ENCODE measurements at regions not wholly inside any gene's neighbourhood (a gene's known extent, or its start where the extent isn't known, plus 50 kb on each side); places are given as distances from the start of the nearest gene placed in this dataset.

DNA sequence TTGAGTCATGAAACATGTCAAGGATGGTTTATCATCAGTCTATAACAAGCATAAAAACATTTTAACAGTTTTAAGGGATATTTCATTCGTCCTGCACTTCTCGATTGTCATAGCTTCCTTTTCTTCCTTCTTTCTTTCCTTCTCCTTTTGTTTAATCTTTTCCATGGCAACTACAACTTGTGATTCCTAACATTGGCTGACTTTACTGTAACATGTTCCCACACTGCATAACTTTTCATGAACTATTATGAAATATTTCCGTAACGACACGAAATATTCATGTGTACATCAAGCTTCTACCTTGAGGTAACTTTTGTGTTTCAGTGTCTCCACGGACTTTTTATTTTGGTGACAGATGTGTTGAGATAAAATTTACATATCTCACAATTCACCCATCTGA, 134.4 kb downstream of the ACTR3 start:
- TF ChIP-seq TBL1XR1 (IDR thresholded peaks at IDR 0.05; ENCODE audit: borderline replicate concordance, low read length, partially characterized antibody) = no peak
- TF ChIP-seq, protein P1, sequence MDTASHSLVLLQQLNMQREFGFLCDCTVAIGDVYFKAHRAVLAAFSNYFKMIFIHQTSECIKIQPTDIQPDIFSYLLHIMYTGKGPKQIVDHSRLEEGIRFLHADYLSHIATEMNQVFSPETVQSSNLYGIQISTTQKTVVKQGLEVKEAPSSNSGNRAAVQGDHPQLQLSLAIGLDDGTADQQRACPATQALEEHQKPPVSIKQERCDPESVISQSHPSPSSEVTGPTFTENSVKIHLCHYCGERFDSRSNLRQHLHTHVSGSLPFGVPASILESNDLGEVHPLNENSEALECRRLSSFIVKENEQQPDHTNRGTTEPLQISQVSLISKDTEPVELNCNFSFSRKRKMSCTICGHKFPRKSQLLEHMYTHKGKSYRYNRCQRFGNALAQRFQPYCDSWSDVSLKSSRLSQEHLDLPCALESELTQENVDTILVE (CRISPR knock-in tag; IDR thresholded peaks at IDR 0.05) = no peak
- TF ChIP-seq EP300 (IDR thresholded peaks at IDR 0.05; ENCODE audit: low read depth in 2 of 2, low read length in 2 of 2) = no peak
- TF ChIP-seq EP300 (CRISPR knock-in tag; IDR thresholded peaks at IDR 0.05; ENCODE audit: borderline replicate concordance) = no peak
- TF ChIP-seq ZNF510 (CRISPR knock-in tag; IDR thresholded peaks at IDR 0.05; ENCODE audit: low read depth) = no peak
- TF ChIP-seq, protein P2, sequence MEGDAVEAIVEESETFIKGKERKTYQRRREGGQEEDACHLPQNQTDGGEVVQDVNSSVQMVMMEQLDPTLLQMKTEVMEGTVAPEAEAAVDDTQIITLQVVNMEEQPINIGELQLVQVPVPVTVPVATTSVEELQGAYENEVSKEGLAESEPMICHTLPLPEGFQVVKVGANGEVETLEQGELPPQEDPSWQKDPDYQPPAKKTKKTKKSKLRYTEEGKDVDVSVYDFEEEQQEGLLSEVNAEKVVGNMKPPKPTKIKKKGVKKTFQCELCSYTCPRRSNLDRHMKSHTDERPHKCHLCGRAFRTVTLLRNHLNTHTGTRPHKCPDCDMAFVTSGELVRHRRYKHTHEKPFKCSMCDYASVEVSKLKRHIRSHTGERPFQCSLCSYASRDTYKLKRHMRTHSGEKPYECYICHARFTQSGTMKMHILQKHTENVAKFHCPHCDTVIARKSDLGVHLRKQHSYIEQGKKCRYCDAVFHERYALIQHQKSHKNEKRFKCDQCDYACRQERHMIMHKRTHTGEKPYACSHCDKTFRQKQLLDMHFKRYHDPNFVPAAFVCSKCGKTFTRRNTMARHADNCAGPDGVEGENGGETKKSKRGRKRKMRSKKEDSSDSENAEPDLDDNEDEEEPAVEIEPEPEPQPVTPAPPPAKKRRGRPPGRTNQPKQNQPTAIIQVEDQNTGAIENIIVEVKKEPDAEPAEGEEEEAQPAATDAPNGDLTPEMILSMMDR (CRISPR knock-in tag; IDR thresholded peaks at IDR 0.05) = no peak
- TF ChIP-seq HDAC6 (IDR thresholded peaks at IDR 0.05; ENCODE audit: low read depth, low read length) = no peak
